ENCODE measurements at regions not wholly inside any gene's neighbourhood (a gene's known extent, or its start where the extent isn't known, plus 50 kb on each side); places are given as distances from the start of the nearest gene placed in this dataset.

- no peak overlapping the region for H2BK15ac ChIP-seq (ENCODE audit: low read depth, low read length)
- H3K27me3 ChIP-seq (ENCODE audit: insufficient read depth, low read length): no peaks in the 10 kb centered on the region
- H3K79me2 ChIP-seq (ENCODE audit: insufficient read depth, low read length): no peaks in the 10 kb centered on the region
- no peaks in the 10 kb centered on the region for H3K4me1 ChIP-seq (ENCODE audit: insufficient read depth, low read length)
- no peak overlapping the region for H2BK12ac ChIP-seq (ENCODE audit: insufficient read length, low read depth, low read length)
- H4K20me1 ChIP-seq (ENCODE audit: control insufficient read depth, insufficient read depth, insufficient read length): no peaks in the 10 kb centered on the region
- DNase-seq: no peak
- Mint-ChIP-seq H3K9me3 (peaks cover 23 to 33% of the 10 kb centered on the region in 2 experiments), H3K4me1 (peaks cover 13 to 22% of the 10 kb centered on the region in 2 experiments), H3K27me3 (ENCODE audit: low read depth) (peaks cover 33% of the 10 kb centered on the region), H3K36me3 (ENCODE audit: insufficient read depth in 1 of 3, low read depth in 3 of 3) (peaks cover 8 to 39% (median 17%) of the 10 kb centered on the region in 3 experiments; a peak in 6 of 7 replicates), H3K27ac (no peak overlapping the region), H3K4me3 (no peak overlapping the region)
- H3K27ac ChIP-seq (ENCODE audit: insufficient read length, low read depth, low read length): no peak overlapping the region
- no peak overlapping the region for H3K56ac ChIP-seq (ENCODE audit: insufficient read length, low read depth, low read length)
- H2AK5ac ChIP-seq (ENCODE audit: insufficient read length, low read length): no peak overlapping the region
- H3K9ac ChIP-seq (ENCODE audit: extremely low read depth, insufficient read length, low read length): no peak overlapping the region
- H3K23me2 ChIP-seq (ENCODE audit: insufficient read length, low read depth, low read length, poor library complexity, severe bottlenecking): no peaks in the 10 kb centered on the region
- no peak overlapping the region for H4K5ac ChIP-seq (ENCODE audit: insufficient read length, low read depth, low read length)
- H3T11ph ChIP-seq (ENCODE audit: low read length): no peak overlapping the region
- no peak overlapping the region for H4K91ac ChIP-seq (ENCODE audit: insufficient read length, low read depth, low read length)
- H3K4ac ChIP-seq (ENCODE audit: low read depth, low read length): no peak overlapping the region
- no peak overlapping the region for H4K8ac ChIP-seq (replicated peaks; ENCODE audit: insufficient read length, low read depth, low read length)
- no peak overlapping the region for H2BK5ac ChIP-seq (ENCODE audit: insufficient read length, low read length)
- H3K4me2 ChIP-seq (ENCODE audit: insufficient read depth, insufficient read length, low read length): no peak overlapping the region
- no peak overlapping the region for H2BK120ac ChIP-seq (ENCODE audit: low read depth, low read length, poor library complexity, severe bottlenecking)
- no CpG with 5 or more reads among the region's 3 CpGs for WGBS (ENCODE audit: extremely low coverage, insufficient read length, low lambda C conversion rate)
- H3K23ac ChIP-seq (ENCODE audit: insufficient read length, low read depth, low read length): no peak overlapping the region
- H3K9me3 ChIP-seq (ENCODE audit: control insufficient read depth, low read depth, low read length): peaks cover 4% of the 10 kb centered on the region
- no peak for TF ChIP-seq CTCF (conservative IDR thresholded peaks at IDR 0.05)
- no peak overlapping the region for H3K14ac ChIP-seq (ENCODE audit: insufficient read depth, low read length)
- H2BK20ac ChIP-seq (ENCODE audit: low read depth, low read length, poor library complexity, severe bottlenecking): no peak overlapping the region
- no peak overlapping the region for H2AFZ ChIP-seq (ENCODE audit: low read length)
- H3K18ac ChIP-seq (ENCODE audit: insufficient read length, low read depth, low read length): no peak overlapping the region
- no peaks in the 10 kb centered on the region for H3K79me1 ChIP-seq (ENCODE audit: insufficient read depth, low read depth, low read length, poor library complexity, severe bottlenecking)
These were observed 311.3 kb upstream of the CNR1 start for GRCh38 chr6:88477413-88477812.

All from H9 (cell line).